Astrocyte of the spinal cord (primary cell): ENCODE measurements at regions not wholly inside any gene's neighbourhood (a gene's known extent, or its start where the extent isn't known, plus 50 kb on each side); places are given as distances from the start of the nearest gene placed in this dataset.

ENCODE experiments used
- DNase-seq: peaks from one replicate; pipeline ENCODE4 v3.0.0; 2011; ENCODE audit warnings: low read depth, low spot score
- H3K4me3 ChIP-seq: 2 replicates; pipeline ENCODE4 v1.5.1; 2011; ENCODE audit warnings: low read depth, mild to moderate bottlenecking, low read length, moderate library complexity
- CTCF ChIP-seq: IDR thresholded peaks from 2 replicates; pipeline ENCODE4 v1.5.1; 2012; ENCODE audit warnings: low read depth, mild to moderate bottlenecking, low read length, inconsistent platforms
- in situ Hi-C: cut with HindIII; loops from 2 replicates; pipeline ENCODE4 v1.10.0; 2017; ENCODE audit warnings: low sequenced_read_pairs

GRCh38 chr1:193957556-193958095, 771.2 kb upstream of the B3GALT2 start:
- no peak for TF ChIP-seq CTCF
- no peak for DNase-seq
- no peak overlapping the region for H3K4me3 ChIP-seq
- in situ Hi-C loops = no loop called here

GRCh38 chr1:193952778-193953374, 766.5 kb upstream of the B3GALT2 start:
- in situ Hi-C loops = no loop called here
- DNase-seq = no peak
- TF ChIP-seq CTCF = no peak
- H3K4me3 ChIP-seq = no peak overlapping the region

- TF ChIP-seq CTCF = no peak
- in situ Hi-C loops = no loop called here
- DNase-seq = no peak
- no peak overlapping the region for H3K4me3 ChIP-seq
Observed at GRCh38 chr1:193951984-193952383, 765.6 kb upstream of the B3GALT2 start.

GRCh38 chr1:193944454-193944853, 758.0 kb upstream of the B3GALT2 start:
- no peak for DNase-seq
- TF ChIP-seq CTCF = no peak
- H3K4me3 ChIP-seq = no peak overlapping the region
- in situ Hi-C loops = no loop called here

GRCh38 chr1:193940176-193940575, 753.8 kb upstream of the B3GALT2 start:
- in situ Hi-C loops = no loop called here
- no peak for DNase-seq
- H3K4me3 ChIP-seq = no peak overlapping the region
- no peak for TF ChIP-seq CTCF

- no peak for DNase-seq
- TF ChIP-seq CTCF = no peak
- H3K4me3 ChIP-seq = no peak overlapping the region
- in situ Hi-C loops = no loop called here
Observed at GRCh38 chr1:193939585-193939984, 753.2 kb upstream of the B3GALT2 start.
